Activated T-cell treated with anti-CD3 and anti-CD28 coated beads, Interleukin-2, amount 50 U/mL, for 4 hours (primary cell): ENCODE measurements at regions not wholly inside any gene's neighbourhood (a gene's known extent, or its start where the extent isn't known, plus 50 kb on each side); places are given as distances from the start of the nearest gene placed in this dataset.

Experiments
- ATAC-seq, 2 donors: fragments of 200-7000 bp; cut with Tn5 transposase; one replicate each; pipeline ENCODE4 v1.10.0; 2021
- DNase-seq: peaks from one replicate; pipeline ENCODE4 v3.0.0-alpha.2; 2020
- H3K27me3 Mint-ChIP-seq: one replicate; pipeline ENCODE4 v1.8.0; 2021; ENCODE audit warnings: low read depth, mixed read lengths
- H3K36me3 Mint-ChIP-seq: one replicate; pipeline ENCODE4 v1.8.0; 2022; ENCODE audit warnings: mixed read lengths; ENCODE audit not compliant: insufficient read depth
- H3K4me1 Mint-ChIP-seq: one replicate; pipeline ENCODE4 v1.8.0; 2021; ENCODE audit warnings: low read depth, mixed read lengths
- H3K4me3 Mint-ChIP-seq: one replicate; pipeline ENCODE4 v1.8.0; 2021; ENCODE audit warnings: mild to moderate bottlenecking, moderate library complexity, mixed read lengths
- H3K9me3 Mint-ChIP-seq: one replicate; pipeline ENCODE4 v1.8.0; 2021; ENCODE audit warnings: mixed read lengths

- Mint-ChIP-seq H3K4me3 (no peak overlapping the region), H3K9me3 (no peaks in the 10 kb centered on the region)
Measured at GRCh38 chrX:39905538-39905891, 192.2 kb downstream of the BCOR start.

GRCh38 chrX:39905946-39906345 lies 191.8 kb downstream of the BCOR start:
- peaks cover 8% of the 10 kb centered on the region for H3K4me1 Mint-ChIP-seq
- no peak for ATAC-seq

More at GRCh38 chrX:39905538-39905891, 192.2 kb downstream of the BCOR start:
- H3K36me3 Mint-ChIP-seq: no peaks in the 10 kb centered on the region
- H3K4me1 Mint-ChIP-seq: peaks cover 8% of the 10 kb centered on the region
- ATAC-seq (no peak), DNase-seq (no peak)
- H3K27me3 Mint-ChIP-seq: no peaks in the 10 kb centered on the region

GRCh38 chrX:39907964-39908661 lies 189.6 kb downstream of the BCOR start:
- Mint-ChIP-seq H3K36me3 (no peaks in the 10 kb centered on the region), H3K27me3 (no peaks in the 10 kb centered on the region), H3K9me3 (no peaks in the 10 kb centered on the region), H3K4me3 (no peak overlapping the region), H3K4me1 (peaks cover 6% of the 10 kb centered on the region)
- ATAC-seq: peak; percentile 34 to 39
- DNase-seq: no peak

More at GRCh38 chrX:39905946-39906345, 191.8 kb downstream of the BCOR start:
- H3K4me3 Mint-ChIP-seq: no peak overlapping the region
- H3K27me3 Mint-ChIP-seq: no peaks in the 10 kb centered on the region
- H3K36me3 Mint-ChIP-seq: no peaks in the 10 kb centered on the region
- H3K9me3 Mint-ChIP-seq: no peaks in the 10 kb centered on the region
- no peak for DNase-seq

GRCh38 chrX:39909996-39910395 lies 187.8 kb downstream of the BCOR start:
- DNase-seq (no peak), ATAC-seq (no peak)
- no peaks in the 10 kb centered on the region for H3K4me1 Mint-ChIP-seq
- no peaks in the 10 kb centered on the region for H3K36me3 Mint-ChIP-seq
- no peaks in the 10 kb centered on the region for H3K27me3 Mint-ChIP-seq
- no peak overlapping the region for H3K4me3 Mint-ChIP-seq
- no peaks in the 10 kb centered on the region for H3K9me3 Mint-ChIP-seq

- Mint-ChIP-seq H3K4me3 (no peak overlapping the region), H3K36me3 (no peaks in the 10 kb centered on the region), H3K4me1 (no peaks in the 10 kb centered on the region), H3K9me3 (no peaks in the 10 kb centered on the region), H3K27me3 (no peaks in the 10 kb centered on the region)
- ATAC-seq (no peak), DNase-seq (no peak)
Measured at GRCh38 chrX:39910651-39911050, 187.1 kb downstream of the BCOR start.

GRCh38 chrX:39911278-39911897 lies 186.4 kb downstream of the BCOR start:
- Mint-ChIP-seq H3K9me3 (no peaks in the 10 kb centered on the region), H3K27me3 (no peaks in the 10 kb centered on the region), H3K36me3 (no peaks in the 10 kb centered on the region), H3K4me1 (no peaks in the 10 kb centered on the region), H3K4me3 (no peak overlapping the region)
- DNase-seq (no peak), ATAC-seq (no peak)

- ATAC-seq: no peak
Measured at GRCh38 chrX:39912126-39912525, 185.6 kb downstream of the BCOR start.

GRCh38 chrX:39915081-39915480 lies 182.7 kb downstream of the BCOR start:
- Mint-ChIP-seq H3K27me3 (no peaks in the 10 kb centered on the region), H3K36me3 (no peaks in the 10 kb centered on the region), H3K4me1 (no peaks in the 10 kb centered on the region), H3K9me3 (no peaks in the 10 kb centered on the region), H3K4me3 (no peak overlapping the region)
- no peak for ATAC-seq
- DNase-seq: no peak

More at GRCh38 chrX:39912126-39912525, 185.6 kb downstream of the BCOR start:
- Mint-ChIP-seq H3K4me1 (no peaks in the 10 kb centered on the region), H3K27me3 (no peaks in the 10 kb centered on the region), H3K4me3 (no peak overlapping the region), H3K36me3 (no peaks in the 10 kb centered on the region), H3K9me3 (no peaks in the 10 kb centered on the region)
- DNase-seq: no peak

GRCh38 chrX:39915596-39915995 lies 182.2 kb downstream of the BCOR start:
- Mint-ChIP-seq H3K36me3 (no peaks in the 10 kb centered on the region), H3K4me3 (no peak overlapping the region)
- no peak for ATAC-seq

GRCh38 chrX:39921838-39922237 lies 175.9 kb downstream of the BCOR start:
- Mint-ChIP-seq H3K9me3 (no peaks in the 10 kb centered on the region), H3K27me3 (no peaks in the 10 kb centered on the region), H3K4me1 (no peaks in the 10 kb centered on the region), H3K36me3 (no peaks in the 10 kb centered on the region), H3K4me3 (no peak overlapping the region)
- no peak for ATAC-seq
- DNase-seq: no peak

More at GRCh38 chrX:39915596-39915995, 182.2 kb downstream of the BCOR start:
- no peaks in the 10 kb centered on the region for H3K9me3 Mint-ChIP-seq
- no peaks in the 10 kb centered on the region for H3K4me1 Mint-ChIP-seq
- H3K27me3 Mint-ChIP-seq: no peaks in the 10 kb centered on the region
- no peak for DNase-seq

- Mint-ChIP-seq H3K4me1 (no peaks in the 10 kb centered on the region), H3K36me3 (no peaks in the 10 kb centered on the region), H3K27me3 (no peaks in the 10 kb centered on the region), H3K4me3 (no peak overlapping the region), H3K9me3 (no peaks in the 10 kb centered on the region)
- ATAC-seq: no peak
- DNase-seq: no peak
Measured at GRCh38 chrX:39922488-39922887, 175.3 kb downstream of the BCOR start.

- no peak overlapping the region for H3K4me3 Mint-ChIP-seq
Measured at GRCh38 chrX:39922926-39923325, 174.8 kb downstream of the BCOR start.

GRCh38 chrX:39927380-39927779 lies 170.4 kb downstream of the BCOR start:
- H3K36me3 Mint-ChIP-seq: no peaks in the 10 kb centered on the region
- no peak overlapping the region for H3K4me3 Mint-ChIP-seq
- ATAC-seq (no peak), DNase-seq (no peak)
- no peaks in the 10 kb centered on the region for H3K27me3 Mint-ChIP-seq
- no peaks in the 10 kb centered on the region for H3K4me1 Mint-ChIP-seq
- H3K9me3 Mint-ChIP-seq: no peaks in the 10 kb centered on the region

More at GRCh38 chrX:39922926-39923325, 174.8 kb downstream of the BCOR start:
- no peaks in the 10 kb centered on the region for H3K36me3 Mint-ChIP-seq
- no peaks in the 10 kb centered on the region for H3K4me1 Mint-ChIP-seq
- H3K9me3 Mint-ChIP-seq: no peaks in the 10 kb centered on the region
- DNase-seq: no peak
- ATAC-seq: no peak
- H3K27me3 Mint-ChIP-seq: no peaks in the 10 kb centered on the region

GRCh38 chrX:39928704-39929378 lies 168.9 kb downstream of the BCOR start:
- no peak for ATAC-seq
- no peaks in the 10 kb centered on the region for H3K36me3 Mint-ChIP-seq
- H3K9me3 Mint-ChIP-seq: no peaks in the 10 kb centered on the region
- H3K4me3 Mint-ChIP-seq: no peak overlapping the region
- H3K4me1 Mint-ChIP-seq: no peaks in the 10 kb centered on the region
- H3K27me3 Mint-ChIP-seq: no peaks in the 10 kb centered on the region
- no peak for DNase-seq
